ENCODE measurements at regions not wholly inside any gene's neighbourhood (a gene's known extent, or its start where the extent isn't known, plus 50 kb on each side); places are given as distances from the start of the nearest gene placed in this dataset.

DNA sequence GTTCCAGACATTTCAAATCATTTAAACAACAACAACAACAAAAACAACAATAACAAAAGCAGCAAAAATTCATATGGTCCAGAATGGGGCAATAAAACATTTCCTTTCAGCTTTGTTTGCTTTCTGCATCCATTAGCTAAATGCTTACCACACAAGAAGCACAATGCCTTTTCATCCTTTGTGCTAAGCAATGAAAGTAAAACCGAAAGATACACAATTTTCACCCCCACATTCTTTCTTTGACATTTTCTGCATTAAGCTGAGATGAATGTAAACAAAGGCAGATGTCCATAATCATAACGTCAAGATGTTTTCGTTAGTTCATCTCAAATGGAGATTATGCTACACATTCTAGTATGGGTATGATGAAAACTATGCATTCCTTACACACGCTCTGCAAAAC, 568.5 kb downstream of the SLITRK6 start:
- Histone ChIP-seq H3K27ac (no peak overlapping the region), H3K36me3 (no peaks in the 10 kb centered on the region), H3K79me2 (ENCODE audit: low read depth) (no peaks in the 10 kb centered on the region), H3K9me3 (ENCODE audit: low read depth) (no peaks in the 10 kb centered on the region), H3K4me2 (no peak overlapping the region), H4K20me1 (ENCODE audit: low read depth) (no peaks in the 10 kb centered on the region), H3F3A (ENCODE audit: low read depth) (no peaks in the 10 kb centered on the region), H2AFZ (replicated peaks) (no peak overlapping the region), H3K27me3 (no peaks in the 10 kb centered on the region), H3K9ac (no peak overlapping the region), H3K4me1 (no peaks in the 10 kb centered on the region), H3K4me3 (no peak overlapping the region)
- TF ChIP-seq, protein P1, sequence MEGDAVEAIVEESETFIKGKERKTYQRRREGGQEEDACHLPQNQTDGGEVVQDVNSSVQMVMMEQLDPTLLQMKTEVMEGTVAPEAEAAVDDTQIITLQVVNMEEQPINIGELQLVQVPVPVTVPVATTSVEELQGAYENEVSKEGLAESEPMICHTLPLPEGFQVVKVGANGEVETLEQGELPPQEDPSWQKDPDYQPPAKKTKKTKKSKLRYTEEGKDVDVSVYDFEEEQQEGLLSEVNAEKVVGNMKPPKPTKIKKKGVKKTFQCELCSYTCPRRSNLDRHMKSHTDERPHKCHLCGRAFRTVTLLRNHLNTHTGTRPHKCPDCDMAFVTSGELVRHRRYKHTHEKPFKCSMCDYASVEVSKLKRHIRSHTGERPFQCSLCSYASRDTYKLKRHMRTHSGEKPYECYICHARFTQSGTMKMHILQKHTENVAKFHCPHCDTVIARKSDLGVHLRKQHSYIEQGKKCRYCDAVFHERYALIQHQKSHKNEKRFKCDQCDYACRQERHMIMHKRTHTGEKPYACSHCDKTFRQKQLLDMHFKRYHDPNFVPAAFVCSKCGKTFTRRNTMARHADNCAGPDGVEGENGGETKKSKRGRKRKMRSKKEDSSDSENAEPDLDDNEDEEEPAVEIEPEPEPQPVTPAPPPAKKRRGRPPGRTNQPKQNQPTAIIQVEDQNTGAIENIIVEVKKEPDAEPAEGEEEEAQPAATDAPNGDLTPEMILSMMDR (IDR thresholded peaks at IDR 0.05) = no peak
- TF ChIP-seq EZH2 (IDR thresholded peaks at IDR 0.05) (no peak), EZH2phosphoT487 (IDR thresholded peaks at IDR 0.05) (no peak)
- no peaks in the 10 kb centered on the region for H3K9me3 Mint-ChIP-seq
- H3K27ac Mint-ChIP-seq = no peak overlapping the region
- H3K36me3 Mint-ChIP-seq = no peaks in the 10 kb centered on the region
- H3K27me3 Mint-ChIP-seq (ENCODE audit: insufficient read depth, low read depth) = no peaks in the 10 kb centered on the region
- no peaks in the 10 kb centered on the region for H3K4me1 Mint-ChIP-seq
- no peak overlapping the region for H3K4me3 Mint-ChIP-seq
- no peak for DNase-seq (ENCODE audit: low spot score)

DNA sequence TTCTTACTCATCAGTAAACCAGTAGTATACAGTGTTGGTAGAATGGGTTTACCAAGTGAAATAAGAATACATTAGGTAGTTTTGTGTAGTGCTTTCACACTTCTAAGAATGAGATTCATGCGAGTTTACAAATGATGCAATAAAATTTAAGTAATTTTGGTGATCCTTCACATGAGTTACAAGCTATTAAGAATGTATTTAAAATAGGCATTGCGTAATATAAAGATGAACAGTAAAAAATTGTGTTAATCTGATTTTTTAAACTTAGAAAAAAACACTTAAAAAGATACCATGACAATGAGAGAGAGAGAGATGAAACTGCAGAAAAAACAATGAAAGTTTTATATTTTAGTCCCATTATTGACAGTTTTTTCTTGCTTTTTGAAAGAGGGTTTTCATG, 570.5 kb downstream of the SLITRK6 start:
- no peak overlapping the region for H3K9ac ChIP-seq
- H3K79me2 ChIP-seq (ENCODE audit: low read depth) = no peaks in the 10 kb centered on the region
- no peaks in the 10 kb centered on the region for H4K20me1 ChIP-seq (ENCODE audit: low read depth)
- no peak overlapping the region for H3K27ac ChIP-seq
- no peak overlapping the region for H3K4me3 ChIP-seq
- no peaks in the 10 kb centered on the region for H3K27me3 Mint-ChIP-seq (ENCODE audit: insufficient read depth, low read depth)
- H3K9me3 ChIP-seq (ENCODE audit: low read depth) = no peaks in the 10 kb centered on the region
- no peaks in the 10 kb centered on the region for H3K36me3 ChIP-seq
- DNase-seq (ENCODE audit: low spot score) = no peak
- no peaks in the 10 kb centered on the region for H3K27me3 ChIP-seq
- no peak overlapping the region for H3K27ac Mint-ChIP-seq
- H3K36me3 Mint-ChIP-seq = no peaks in the 10 kb centered on the region
- no peaks in the 10 kb centered on the region for H3F3A ChIP-seq (ENCODE audit: low read depth)
- TF ChIP-seq EZH2 (IDR thresholded peaks at IDR 0.05) (no peak), EZH2phosphoT487 (IDR thresholded peaks at IDR 0.05) (no peak)
- TF ChIP-seq, protein P1 (IDR thresholded peaks at IDR 0.05) = no peak
- H3K4me2 ChIP-seq = no peak overlapping the region
- no peaks in the 10 kb centered on the region for H3K4me1 Mint-ChIP-seq
- no peak overlapping the region for H3K4me3 Mint-ChIP-seq
- H2AFZ ChIP-seq (replicated peaks) = no peak overlapping the region
- H3K4me1 ChIP-seq = no peaks in the 10 kb centered on the region
- no peaks in the 10 kb centered on the region for H3K9me3 Mint-ChIP-seq

DNA sequence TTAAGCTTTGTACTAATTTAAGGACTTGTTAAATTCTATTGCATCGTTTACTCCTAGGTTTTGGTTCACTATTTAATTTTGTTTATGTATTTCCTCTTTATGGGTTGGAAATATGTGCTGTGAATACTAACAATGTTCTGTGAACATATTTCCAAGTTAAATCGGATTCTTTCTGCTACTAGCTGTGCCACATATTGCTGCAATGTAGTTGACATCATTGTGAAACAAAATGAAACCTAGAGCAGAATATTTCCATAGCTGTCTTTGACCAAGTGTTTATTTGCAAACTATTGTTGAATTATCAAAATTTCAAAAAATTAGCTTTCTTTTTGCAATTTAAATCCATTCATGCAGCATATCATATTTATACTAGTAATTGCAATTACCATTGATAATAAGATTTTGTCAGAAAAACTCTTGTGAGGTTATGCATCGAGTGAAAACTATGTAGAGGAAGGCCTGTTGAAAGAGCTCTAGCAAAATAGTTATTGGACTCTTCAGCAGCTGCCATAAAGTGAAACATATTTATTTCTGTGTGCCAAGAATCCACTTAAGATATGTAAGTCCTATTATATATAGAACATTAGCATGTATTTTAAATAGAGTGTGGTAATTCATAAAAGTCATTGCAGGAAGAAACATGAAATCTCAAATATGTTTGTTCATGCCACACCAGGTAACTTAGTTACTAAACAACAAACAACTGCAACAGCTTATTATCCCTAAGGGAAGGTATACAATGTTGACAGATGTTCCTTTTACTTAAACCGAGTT, 575.1 kb downstream of the SLITRK6 start:
- Histone ChIP-seq H3K27ac (no peak overlapping the region), H3K4me2 (no peak overlapping the region), H2AFZ (replicated peaks) (no peak overlapping the region), H3K36me3 (no peaks in the 10 kb centered on the region), H4K20me1 (ENCODE audit: low read depth) (no peaks in the 10 kb centered on the region), H3K27me3 (no peaks in the 10 kb centered on the region), H3K9me3 (ENCODE audit: low read depth) (no peaks in the 10 kb centered on the region), H3K4me3 (no peak overlapping the region), H3K4me1 (no peaks in the 10 kb centered on the region), H3K79me2 (ENCODE audit: low read depth) (no peaks in the 10 kb centered on the region), H3F3A (ENCODE audit: low read depth) (no peaks in the 10 kb centered on the region), H3K9ac (no peak overlapping the region)
- no peaks in the 10 kb centered on the region for H3K27me3 Mint-ChIP-seq (ENCODE audit: insufficient read depth, low read depth)
- no peak overlapping the region for H3K4me3 Mint-ChIP-seq
- no peak overlapping the region for H3K27ac Mint-ChIP-seq
- no peaks in the 10 kb centered on the region for H3K9me3 Mint-ChIP-seq
- no peaks in the 10 kb centered on the region for H3K4me1 Mint-ChIP-seq
- DNase-seq (ENCODE audit: low spot score) = no peak
- TF ChIP-seq EZH2 (IDR thresholded peaks at IDR 0.05) (no peak), EZH2phosphoT487 (IDR thresholded peaks at IDR 0.05) (no peak)
- TF ChIP-seq, protein P1 (IDR thresholded peaks at IDR 0.05) = no peak
- no peaks in the 10 kb centered on the region for H3K36me3 Mint-ChIP-seq
